Lower leg skin (tissue), 3 donors: ENCODE measurements at regions not wholly inside any gene's neighbourhood (a gene's known extent, or its start where the extent isn't known, plus 50 kb on each side); places are given as distances from the start of the nearest gene placed in this dataset.

Experiments
- POLR2A ChIP-seq, 2 donors: fragments of 450-650 bp; IDR thresholded peaks; one replicate each; pipeline ENCODE4 v1.6.1; 2016 to 2017; ENCODE audit warnings: antibody characterized with exemption in 2 of 2, mild to moderate bottlenecking in 1 of 2, moderate library complexity in 1 of 2
- TF ChIP-seq, protein P1 (sequence below), 3 donors: fragments of 450-650 bp; IDR thresholded peaks; one replicate each; pipeline ENCODE4 v1.5.1; 2016; ENCODE audit warnings: antibody characterized with exemption in 3 of 3, mild to moderate bottlenecking in 3 of 3, moderate library complexity in 2 of 3

DNA sequence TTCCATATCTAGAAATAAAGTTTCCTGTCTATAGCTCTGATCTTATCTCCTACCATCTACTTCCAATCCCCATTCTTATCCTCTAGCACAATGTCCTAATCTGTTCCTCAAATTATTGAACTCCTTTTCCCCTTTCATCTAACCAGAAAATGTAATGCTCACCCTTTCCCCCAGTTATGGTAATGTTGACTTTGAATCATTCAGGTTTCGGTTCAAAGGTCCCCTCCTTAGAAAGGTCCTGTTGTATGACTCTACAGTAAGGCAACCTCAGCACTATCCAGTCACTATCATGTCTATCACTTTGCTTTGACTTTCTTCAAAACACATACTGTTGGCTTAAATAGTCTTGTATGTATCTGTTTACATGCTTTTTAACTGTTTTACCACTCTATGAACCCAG lies 264.2 kb upstream of the PCDH15 start:
- TF ChIP-seq, protein P1, sequence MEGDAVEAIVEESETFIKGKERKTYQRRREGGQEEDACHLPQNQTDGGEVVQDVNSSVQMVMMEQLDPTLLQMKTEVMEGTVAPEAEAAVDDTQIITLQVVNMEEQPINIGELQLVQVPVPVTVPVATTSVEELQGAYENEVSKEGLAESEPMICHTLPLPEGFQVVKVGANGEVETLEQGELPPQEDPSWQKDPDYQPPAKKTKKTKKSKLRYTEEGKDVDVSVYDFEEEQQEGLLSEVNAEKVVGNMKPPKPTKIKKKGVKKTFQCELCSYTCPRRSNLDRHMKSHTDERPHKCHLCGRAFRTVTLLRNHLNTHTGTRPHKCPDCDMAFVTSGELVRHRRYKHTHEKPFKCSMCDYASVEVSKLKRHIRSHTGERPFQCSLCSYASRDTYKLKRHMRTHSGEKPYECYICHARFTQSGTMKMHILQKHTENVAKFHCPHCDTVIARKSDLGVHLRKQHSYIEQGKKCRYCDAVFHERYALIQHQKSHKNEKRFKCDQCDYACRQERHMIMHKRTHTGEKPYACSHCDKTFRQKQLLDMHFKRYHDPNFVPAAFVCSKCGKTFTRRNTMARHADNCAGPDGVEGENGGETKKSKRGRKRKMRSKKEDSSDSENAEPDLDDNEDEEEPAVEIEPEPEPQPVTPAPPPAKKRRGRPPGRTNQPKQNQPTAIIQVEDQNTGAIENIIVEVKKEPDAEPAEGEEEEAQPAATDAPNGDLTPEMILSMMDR (IDR thresholded peaks at IDR 0.05): no peak
- no peak for TF ChIP-seq POLR2A (IDR thresholded peaks at IDR 0.05)
